ENCODE measurements at regions not wholly inside any gene's neighbourhood (a gene's known extent, or its start where the extent isn't known, plus 50 kb on each side); places are given as distances from the start of the nearest gene placed in this dataset.

- TF ChIP-seq SMC3 (conservative IDR thresholded peaks at IDR 0.05; ENCODE audit: poor library complexity) (no peak), EZH2 (IDR thresholded peaks at IDR 0.05; ENCODE audit: borderline replicate concordance, insufficient read depth, low read length, poor library complexity, severe bottlenecking) (no peak), EP300 (conservative IDR thresholded peaks at IDR 0.05; ENCODE audit: poor library complexity, severe bottlenecking) (no peak), MXI1 (conservative IDR thresholded peaks at IDR 0.05; ENCODE audit: poor library complexity, severe bottlenecking) (no peak), CTCF (IDR thresholded peaks at IDR 0.05; ENCODE audit: poor library complexity, severe bottlenecking) (no peak), REST (IDR thresholded peaks at IDR 0.05; ENCODE audit: borderline replicate concordance) (no peak), POLR2AphosphoS5 (IDR thresholded peaks at IDR 0.05) (no peak), RAD21 (conservative IDR thresholded peaks at IDR 0.05) (no peak), TAF1 (IDR thresholded peaks at IDR 0.05; ENCODE audit: low read depth) (no peak)
- no peaks in the 10 kb centered on the region for H3K9me3 ChIP-seq (ENCODE audit: low read length)
Observed at GRCh38 chr20:10724449-10725173, 50.8 kb upstream of the JAG1 start.

GRCh38 chr20:10728873-10729670, 55.3 kb upstream of the JAG1 start:
- Histone ChIP-seq H3F3A (ENCODE audit: insufficient read depth, low read length, poor library complexity, severe bottlenecking) (no peaks in the 10 kb centered on the region), H3K9ac (ENCODE audit: low read length) (no peak overlapping the region), H3K36me3 (ENCODE audit: insufficient read depth, low read length) (no peaks in the 10 kb centered on the region), H3K79me2 (replicated peaks; ENCODE audit: insufficient read depth, low read length) (no peaks in the 10 kb centered on the region), H3K9me3 (ENCODE audit: low read length) (no peaks in the 10 kb centered on the region), H2AFZ (ENCODE audit: low read depth, low read length) (no peak overlapping the region), H3K27me3 (ENCODE audit: insufficient read depth, low read depth, low read length) (no peaks in the 10 kb centered on the region), H3K4me3 (ENCODE audit: low read length) (no peak overlapping the region), H3K9me2 (ENCODE audit: insufficient read depth, low read length) (no peaks in the 10 kb centered on the region), H4K20me1 (ENCODE audit: insufficient read depth) (no peaks in the 10 kb centered on the region), H3K27ac (ENCODE audit: low read length) (no peak overlapping the region), H3K4me2 (ENCODE audit: low read length) (no peak overlapping the region)
- TF ChIP-seq MXI1 (conservative IDR thresholded peaks at IDR 0.05; ENCODE audit: poor library complexity, severe bottlenecking) (no peak), POLR2AphosphoS5 (IDR thresholded peaks at IDR 0.05) (no peak), RAD21 (conservative IDR thresholded peaks at IDR 0.05) (no peak), EZH2 (IDR thresholded peaks at IDR 0.05; ENCODE audit: borderline replicate concordance, insufficient read depth, low read length, poor library complexity, severe bottlenecking) (no peak), TAF1 (IDR thresholded peaks at IDR 0.05; ENCODE audit: low read depth) (no peak), REST (IDR thresholded peaks at IDR 0.05; ENCODE audit: borderline replicate concordance) (no peak), CTCF (IDR thresholded peaks at IDR 0.05; ENCODE audit: poor library complexity, severe bottlenecking) (no peak), SMC3 (conservative IDR thresholded peaks at IDR 0.05; ENCODE audit: poor library complexity) (no peak), EP300 (conservative IDR thresholded peaks at IDR 0.05; ENCODE audit: poor library complexity, severe bottlenecking) (no peak)

More at GRCh38 chr20:10724449-10725173, 50.8 kb upstream of the JAG1 start:
- Histone ChIP-seq H3K36me3 (ENCODE audit: insufficient read depth, low read length) (no peaks in the 10 kb centered on the region), H3K4me3 (ENCODE audit: low read length) (no peak overlapping the region), H3K9me2 (ENCODE audit: insufficient read depth, low read length) (no peaks in the 10 kb centered on the region), H3K9ac (ENCODE audit: low read length) (no peak overlapping the region), H3K79me2 (replicated peaks; ENCODE audit: insufficient read depth, low read length) (no peaks in the 10 kb centered on the region), H3K4me2 (ENCODE audit: low read length) (no peak overlapping the region), H4K20me1 (ENCODE audit: insufficient read depth) (no peaks in the 10 kb centered on the region), H3K27ac (ENCODE audit: low read length) (no peak overlapping the region), H2AFZ (ENCODE audit: low read depth, low read length) (no peak overlapping the region), H3F3A (ENCODE audit: insufficient read depth, low read length, poor library complexity, severe bottlenecking) (no peaks in the 10 kb centered on the region), H3K27me3 (ENCODE audit: insufficient read depth, low read depth, low read length) (no peaks in the 10 kb centered on the region)

All from neural cell (in vitro differentiated cells).